RWPE1 (cell line): ENCODE measurements at regions not wholly inside any gene's neighbourhood (a gene's known extent, or its start where the extent isn't known, plus 50 kb on each side); places are given as distances from the start of the nearest gene placed in this dataset.
"Not testable (repeated sequence)": the region's sequence is repeated elsewhere in the genome, so short reads cannot be mapped to it uniquely, and the experiment has no call there.

Source experiments
- CTCF ChIA-PET: fragments of 350-600 bp; sonication (Branson Sonifier 250); formaldehyde crosslinking; extraction: SDS; loops from one replicate; lab custom pipeline; 2021; lab: Yijun Ruan, JAX
- POLR2A ChIA-PET: fragments of 400-600 bp; formaldehyde crosslinking; extraction: SDS; loops from one replicate; lab custom pipeline; 2020; ENCODE audit warnings: antibody characterized with exemption; ENCODE audit not compliant: low non-redundant PET; lab: Yijun Ruan, JAX
- DNase-seq: peaks from one replicate; pipeline ENCODE4 v3.0.0; 2012; ENCODE audit warnings: low spot score
- H3K27ac ChIP-seq: fragments of 450-650 bp; 2 replicates; pipeline ENCODE4 v1.5.1; 2017
- CTCF ChIP-seq: fragments of 450-650 bp; conservative IDR thresholded peaks from 2 replicates; pipeline ENCODE4 v1.5.1; 2017; ENCODE audit warnings: low read depth, mild to moderate bottlenecking

- no peak overlapping the region for H3K27ac ChIP-seq
- ChIA-PET POLR2A (no interaction called here), CTCF (no interaction called here)
- DNase-seq: no peak
- no peak for TF ChIP-seq CTCF
These were observed 121.3 kb upstream of the ZNF516 start for GRCh38 chr18:76616373-76616772.

GRCh38 chr18:76615065-76615733, 120.2 kb upstream of the ZNF516 start:
- ChIA-PET POLR2A (no interaction called here), CTCF (no interaction called here)
- no peak for TF ChIP-seq CTCF
- no peak overlapping the region for H3K27ac ChIP-seq
- no peak for DNase-seq

GRCh38 chr18:76613755-76614120, 118.7 kb upstream of the ZNF516 start:
- POLR2A ChIA-PET: no interaction called here
- no peak overlapping the region for H3K27ac ChIP-seq
- no peak for TF ChIP-seq CTCF
- DNase-seq: no peak
- CTCF ChIA-PET: no interaction called here

- TF ChIP-seq CTCF: no peak
- no peak for DNase-seq
- ChIA-PET POLR2A (no interaction called here), CTCF (no interaction called here)
- H3K27ac ChIP-seq: no peak overlapping the region
These were observed 118.2 kb upstream of the ZNF516 start for GRCh38 chr18:76613053-76613754.

- H3K27ac ChIP-seq, DNase-seq, CTCF ChIA-PET, POLR2A ChIA-PET: not testable (repeated sequence)
These were observed 116.7 kb upstream of the ZNF516 start for GRCh38 chr18:76611750-76612045.

GRCh38 chr18:76610933-76611749, 116.1 kb upstream of the ZNF516 start:
- POLR2A ChIA-PET: no interaction called here
- no peak for TF ChIP-seq CTCF
- H3K27ac ChIP-seq: no peak overlapping the region
- no peak for DNase-seq
- CTCF ChIA-PET: no interaction called here
